GM12892 (cell line): ENCODE measurements at regions not wholly inside any gene's neighbourhood (a gene's known extent, or its start where the extent isn't known, plus 50 kb on each side); places are given as distances from the start of the nearest gene placed in this dataset.

Experiments
- POLR2A ChIP-seq: IDR thresholded peaks from 2 replicates; pipeline ENCODE4 v1.6.1; 2011; ENCODE audit warnings: low read depth, low read length, control low read depth
- POLR2AphosphoS5 ChIP-seq: IDR thresholded peaks from 2 replicates; pipeline ENCODE4 v1.6.1; 2011; ENCODE audit warnings: low read depth, low read length, control low read depth
- TAF1 ChIP-seq: IDR thresholded peaks from 2 replicates; pipeline ENCODE4 v1.6.1; 2011; ENCODE audit warnings: low read depth, mild to moderate bottlenecking, control low read depth, low read length, borderline replicate concordance

GRCh38 chr4:53744446-53745160, 153.3 kb upstream of the LNX1 start:
- TF ChIP-seq POLR2A (no peak), POLR2AphosphoS5 (no peak), TAF1 (no peak)
